HG02885 (cell line): ENCODE measurements at regions not wholly inside any gene's neighbourhood (a gene's known extent, or its start where the extent isn't known, plus 50 kb on each side); places are given as distances from the start of the nearest gene placed in this dataset.

ENCODE experiments used
- ATAC-seq: cut with Tn5 transposase; IDR thresholded peaks from one replicate; pipeline ENCODE4 v1.9.1; 2021; ENCODE audit warnings: mild to moderate bottlenecking; ENCODE audit not compliant: unreplicated experiment, poor library complexity

DNA sequence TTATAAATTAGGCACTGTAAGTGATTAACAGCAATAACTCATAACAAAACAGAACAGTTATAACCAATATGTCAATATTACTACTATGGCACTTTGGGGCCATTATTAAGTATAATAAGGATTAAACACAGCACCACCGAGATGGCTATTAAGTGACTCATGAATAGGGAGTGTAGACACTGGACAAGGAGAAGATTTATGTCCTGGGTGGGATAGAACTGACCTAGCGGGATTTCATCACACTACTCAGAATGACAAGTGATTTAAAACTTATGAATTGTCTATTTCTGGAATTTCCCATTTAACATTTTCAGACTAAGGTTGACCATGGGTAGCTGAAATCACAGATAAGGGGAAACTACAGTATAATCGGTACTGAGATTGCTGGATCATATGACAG is 79.0 kb upstream of the SLC7A1 start:
- ATAC-seq: no peak

GRCh38 chr13:29664591-29664990 is 69.1 kb upstream of the SLC7A1 start:
- no peak for ATAC-seq

GRCh38 chr13:29654843-29655547 is 59.5 kb upstream of the SLC7A1 start:
- no peak for ATAC-seq

DNA sequence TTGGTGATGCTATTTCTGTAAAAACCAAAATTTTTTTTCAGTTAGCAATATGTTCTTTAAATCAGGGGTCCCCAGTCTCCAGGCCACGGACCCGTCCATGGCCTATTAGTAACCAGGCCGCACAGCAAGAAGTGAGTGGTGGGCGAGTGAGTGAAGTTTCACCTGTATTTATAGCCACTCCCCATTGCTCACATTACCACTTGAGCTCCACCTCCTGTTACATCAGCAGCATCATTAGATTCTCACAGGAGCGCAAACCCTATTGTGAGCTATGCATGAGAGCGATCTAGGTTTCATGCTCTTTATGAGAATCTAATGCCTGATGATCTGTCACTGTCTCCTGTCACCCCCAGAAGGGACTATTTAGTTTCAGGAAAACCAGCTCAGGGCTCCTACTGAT is 58.9 kb upstream of the SLC7A1 start:
- no peak for ATAC-seq

DNA sequence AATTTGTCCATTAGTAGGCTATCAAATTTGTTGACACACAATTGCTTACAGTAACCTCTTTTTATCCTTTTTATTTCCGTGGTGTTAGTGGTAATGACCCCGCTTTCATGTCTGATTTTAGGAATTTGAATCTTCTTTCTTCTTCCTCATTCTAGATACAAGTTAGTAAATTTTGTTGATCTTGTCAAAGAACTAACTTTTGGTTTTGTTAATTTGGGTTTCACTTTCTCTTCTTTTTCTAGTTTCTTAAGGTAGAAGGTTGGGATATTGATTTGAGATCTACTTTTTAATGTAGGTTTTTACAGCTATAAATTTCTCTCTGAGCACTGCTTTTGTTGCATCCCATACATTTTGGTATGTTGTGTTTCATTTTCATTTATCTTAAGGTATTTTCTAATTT is 53.3 kb upstream of the SLC7A1 start:
- ATAC-seq: no peak
